Uterus (tissue), 2 donors: ENCODE measurements at regions not wholly inside any gene's neighbourhood (a gene's known extent, or its start where the extent isn't known, plus 50 kb on each side); places are given as distances from the start of the nearest gene placed in this dataset.

ENCODE experiments used
- POLR2A ChIP-seq, 2 donors: fragments of 450-650 bp; IDR thresholded peaks; one replicate each; pipeline ENCODE4 v1.6.1; 2016; ENCODE audit warnings: antibody characterized with exemption in 2 of 2, mild to moderate bottlenecking in 1 of 2, moderate library complexity in 1 of 2
- TF ChIP-seq, protein P1 (sequence below), 4 experiments: fragments of 200-600 bp in 2 of 4; fragments of 450-650 bp in 2 of 4; sonication (generic) in 2 of 4; IDR thresholded peaks; one replicate each; pipeline ENCODE4 v1.5.1; 2016 to 2019; ENCODE audit warnings: antibody characterized with exemption in 4 of 4, mild to moderate bottlenecking in 2 of 4, moderate library complexity in 1 of 4

DNA sequence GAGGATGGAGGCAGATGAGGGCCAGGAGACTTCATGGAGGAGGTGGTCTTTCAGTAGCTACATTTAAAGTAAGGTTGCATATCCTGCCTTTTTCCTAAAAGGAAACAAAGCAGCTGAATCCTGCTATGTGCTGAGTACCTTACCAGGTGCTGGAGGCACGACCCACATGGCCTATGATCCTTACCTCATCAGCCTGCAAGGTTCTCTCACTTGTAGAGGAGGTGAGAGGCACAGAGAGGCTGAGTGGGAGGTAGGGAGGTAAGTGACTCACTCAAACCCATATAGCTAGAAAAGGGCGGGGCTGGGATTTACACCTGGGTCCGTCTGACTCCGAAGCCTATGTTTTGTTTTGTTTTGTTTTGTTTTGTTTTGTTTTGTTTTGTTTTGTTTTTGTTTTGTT lies 75.8 kb downstream of the BUD13 start:
- TF ChIP-seq POLR2A (IDR thresholded peaks at IDR 0.05), result no peak
- TF ChIP-seq, protein P1, sequence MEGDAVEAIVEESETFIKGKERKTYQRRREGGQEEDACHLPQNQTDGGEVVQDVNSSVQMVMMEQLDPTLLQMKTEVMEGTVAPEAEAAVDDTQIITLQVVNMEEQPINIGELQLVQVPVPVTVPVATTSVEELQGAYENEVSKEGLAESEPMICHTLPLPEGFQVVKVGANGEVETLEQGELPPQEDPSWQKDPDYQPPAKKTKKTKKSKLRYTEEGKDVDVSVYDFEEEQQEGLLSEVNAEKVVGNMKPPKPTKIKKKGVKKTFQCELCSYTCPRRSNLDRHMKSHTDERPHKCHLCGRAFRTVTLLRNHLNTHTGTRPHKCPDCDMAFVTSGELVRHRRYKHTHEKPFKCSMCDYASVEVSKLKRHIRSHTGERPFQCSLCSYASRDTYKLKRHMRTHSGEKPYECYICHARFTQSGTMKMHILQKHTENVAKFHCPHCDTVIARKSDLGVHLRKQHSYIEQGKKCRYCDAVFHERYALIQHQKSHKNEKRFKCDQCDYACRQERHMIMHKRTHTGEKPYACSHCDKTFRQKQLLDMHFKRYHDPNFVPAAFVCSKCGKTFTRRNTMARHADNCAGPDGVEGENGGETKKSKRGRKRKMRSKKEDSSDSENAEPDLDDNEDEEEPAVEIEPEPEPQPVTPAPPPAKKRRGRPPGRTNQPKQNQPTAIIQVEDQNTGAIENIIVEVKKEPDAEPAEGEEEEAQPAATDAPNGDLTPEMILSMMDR (IDR thresholded peaks at IDR 0.05), result no peak
